DMS 273 (cell line): ENCODE measurements at regions not wholly inside any gene's neighbourhood (a gene's known extent, or its start where the extent isn't known, plus 50 kb on each side); places are given as distances from the start of the nearest gene placed in this dataset.

Experiments
- DNase-seq: peaks from one replicate; lab custom pipeline; 2025; ENCODE audit not compliant: unreplicated experiment; lab: John Stamatoyannopoulos, UW

- DNase-seq = no peak
Measured at GRCh38 chr4:147052361-147052760, 106.7 kb upstream of the TTC29 start.

GRCh38 chr4:147054228-147054872, 108.7 kb upstream of the TTC29 start:
- no peak for DNase-seq

- DNase-seq = no peak
Measured at GRCh38 chr4:147056940-147057610, 111.4 kb upstream of the TTC29 start.

- no peak for DNase-seq
Measured at GRCh38 chr4:147057611-147058190, 112.0 kb upstream of the TTC29 start.

- no peak for DNase-seq
Measured at GRCh38 chr4:147059064-147059731, 113.5 kb upstream of the TTC29 start.

- DNase-seq = no peak
Measured at GRCh38 chr4:147060151-147060931, 114.7 kb upstream of the TTC29 start.

GRCh38 chr4:147064856-147065255, 119.2 kb upstream of the TTC29 start:
- DNase-seq = no peak

- no peak for DNase-seq
Measured at GRCh38 chr4:147068564-147068963, 122.9 kb upstream of the TTC29 start.

GRCh38 chr4:147071209-147071740, 125.6 kb upstream of the TTC29 start:
- no peak for DNase-seq

- no peak for DNase-seq
Measured at GRCh38 chr4:147076179-147076578, 130.5 kb upstream of the TTC29 start.

GRCh38 chr4:147076728-147077127, 131.1 kb upstream of the TTC29 start:
- DNase-seq = no peak

GRCh38 chr4:147078362-147078761, 132.7 kb upstream of the TTC29 start:
- no peak for DNase-seq

GRCh38 chr4:147078875-147079658, 133.4 kb upstream of the TTC29 start:
- DNase-seq = no peak

- no peak for DNase-seq
Measured at GRCh38 chr4:147084861-147085260, 139.2 kb upstream of the TTC29 start.

GRCh38 chr4:147085781-147086180, 140.1 kb upstream of the TTC29 start:
- no peak for DNase-seq

- no peak for DNase-seq
Measured at GRCh38 chr4:147088146-147088545, 142.5 kb upstream of the TTC29 start.

- no peak for DNase-seq
Measured at GRCh38 chr4:147090486-147090885, 144.8 kb upstream of the TTC29 start.

GRCh38 chr4:147093206-147093605, 147.5 kb upstream of the TTC29 start:
- no peak for DNase-seq

- DNase-seq = no peak
Measured at GRCh38 chr4:147094238-147094637, 148.6 kb upstream of the TTC29 start.
